GM19324 (cell line): ENCODE measurements at regions not wholly inside any gene's neighbourhood (a gene's known extent, or its start where the extent isn't known, plus 50 kb on each side); places are given as distances from the start of the nearest gene placed in this dataset.
"Not testable (repeated sequence)": the region's sequence is repeated elsewhere in the genome, so short reads cannot be mapped to it uniquely, and the experiment has no call there.

Experiments
- ATAC-seq: cut with Tn5 transposase; IDR thresholded peaks from one replicate; pipeline ENCODE4 v1.9.1; 2021; ENCODE audit warnings: mild to moderate bottlenecking, moderate library complexity; ENCODE audit not compliant: unreplicated experiment, low FRiP score

GRCh38 chr9:21591221-21592062 is 109.3 kb upstream of the IFNE start:
- peak; percentile 48 for ATAC-seq

GRCh38 chr9:21592063-21592338 is 109.9 kb upstream of the IFNE start:
- no peak for ATAC-seq

GRCh38 chr9:21597284-21597683 is 115.2 kb upstream of the IFNE start:
- no peak for ATAC-seq

- no peak for ATAC-seq
Measured at GRCh38 chr9:21598749-21599148, 116.6 kb upstream of the IFNE start.

GRCh38 chr9:21605489-21605931 is 123.4 kb upstream of the IFNE start:
- ATAC-seq: no peak

GRCh38 chr9:21607576-21607975 is 125.5 kb upstream of the IFNE start:
- no peak for ATAC-seq

- ATAC-seq: no peak
Measured at GRCh38 chr9:21608200-21608599, 126.1 kb upstream of the IFNE start.

- no peak for ATAC-seq
Measured at GRCh38 chr9:21609506-21609905, 127.4 kb upstream of the IFNE start.

GRCh38 chr9:21611891-21612290 is 129.8 kb upstream of the IFNE start:
- ATAC-seq: no peak

GRCh38 chr9:21615018-21615417 is 132.9 kb upstream of the IFNE start:
- no peak for ATAC-seq

- ATAC-seq: no peak
Measured at GRCh38 chr9:21615446-21615845, 133.3 kb upstream of the IFNE start.

- ATAC-seq: no peak
Measured at GRCh38 chr9:21616082-21616778, 134.1 kb upstream of the IFNE start.

GRCh38 chr9:21624675-21625644 is 142.8 kb upstream of the IFNE start:
- no peak for ATAC-seq

- ATAC-seq: no peak
Measured at GRCh38 chr9:21626493-21626892, 144.4 kb upstream of the IFNE start.

- ATAC-seq: not testable (repeated sequence)
Measured at GRCh38 chr9:21628954-21629353, 146.8 kb upstream of the IFNE start.

- no peak for ATAC-seq
Measured at GRCh38 chr9:21634951-21635350, 152.8 kb upstream of the IFNE start.

- ATAC-seq: no peak
Measured at GRCh38 chr9:21638104-21638503, 156.0 kb upstream of the IFNE start.

- no peak for ATAC-seq
Measured at GRCh38 chr9:21653091-21653490, 149.3 kb upstream of the MTAP start.

GRCh38 chr9:21653589-21653988 is 148.8 kb upstream of the MTAP start:
- ATAC-seq: no peak

GRCh38 chr9:21656776-21657674 is 145.4 kb upstream of the MTAP start:
- ATAC-seq: no peak
